Inferior parietal cortex (tissue), 1 donor: ENCODE measurements at regions not wholly inside any gene's neighbourhood (a gene's known extent, or its start where the extent isn't known, plus 50 kb on each side); places are given as distances from the start of the nearest gene placed in this dataset.
"Not testable (repeated sequence)": the region's sequence is repeated elsewhere in the genome, so short reads cannot be mapped to it uniquely, and the experiment has no call there.

Source experiments
- DNase-seq: peaks from one replicate; pipeline ENCODE4 v3.0.0-alpha.2; 2016; ENCODE audit errors: extremely low spot score

DNA sequence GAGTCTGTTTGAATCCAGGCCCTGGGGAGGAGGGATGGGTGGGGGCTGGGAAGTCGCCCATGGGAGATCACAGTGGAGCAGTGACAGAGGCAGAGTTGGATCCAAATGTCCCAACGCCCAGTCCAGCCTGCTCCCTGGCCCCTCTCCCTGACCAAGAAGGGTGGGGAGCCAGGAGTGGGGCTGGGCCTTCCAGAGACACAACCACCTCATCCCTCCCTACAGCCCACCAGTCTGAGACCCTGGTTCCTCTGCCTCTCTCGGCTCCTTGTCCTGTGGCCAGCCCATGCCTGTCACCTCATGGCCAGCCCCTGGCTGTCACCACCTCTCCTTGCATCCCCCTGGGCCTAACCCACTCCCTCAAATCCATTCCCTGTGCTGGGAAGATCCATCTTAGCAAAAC, 71.2 kb upstream of the PRR5 start:
- no peak for DNase-seq

DNA sequence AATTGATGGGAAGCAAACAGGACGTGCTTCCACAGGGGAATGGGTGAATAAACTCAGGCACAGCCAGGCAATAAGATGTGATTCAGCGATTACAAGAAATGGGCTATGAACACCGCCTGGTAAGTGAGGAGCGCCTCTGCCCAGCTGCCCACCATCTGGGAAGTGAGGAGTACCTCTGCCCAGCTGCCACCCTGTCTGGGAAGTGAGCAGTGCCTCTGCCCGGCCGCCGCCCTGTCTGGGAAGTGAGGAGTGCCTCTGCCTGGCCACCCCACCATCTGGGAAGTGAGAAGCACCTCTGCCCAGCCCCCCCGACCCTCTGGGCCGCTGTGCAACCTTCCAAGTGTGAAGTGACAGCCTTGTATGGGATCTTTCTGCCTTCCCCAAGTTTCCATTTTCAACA, 73.2 kb upstream of the PRR5 start:
- DNase-seq, result no peak

DNA sequence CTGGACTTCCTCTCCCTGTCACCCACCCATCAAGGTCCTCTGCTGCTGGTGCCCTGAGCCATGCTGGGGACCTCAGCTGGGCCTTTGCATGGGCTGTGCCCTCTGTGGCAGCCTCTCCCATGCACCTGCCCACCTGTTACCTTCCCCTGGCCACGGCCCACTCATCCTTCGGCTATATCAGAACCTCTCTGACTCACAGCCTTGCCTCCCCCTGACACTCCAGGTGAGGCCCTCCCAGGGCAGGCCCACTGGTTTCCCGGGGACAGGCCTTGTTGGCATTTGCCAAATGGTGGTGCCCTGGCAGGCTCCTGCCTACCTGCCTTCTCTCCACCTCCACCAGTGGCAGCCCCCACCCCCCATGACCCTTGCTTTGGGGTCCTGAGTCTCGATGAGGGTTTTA, 73.7 kb upstream of the PRR5 start:
- no peak for DNase-seq

- DNase-seq, result no peak
Observed at GRCh38 chr22:44627521-44628139, 74.4 kb upstream of the PRR5 start.

- DNase-seq, result peak; percentile 82
Observed at GRCh38 chr22:44625981-44626687, 75.9 kb upstream of the PRR5 start.

- no peak for DNase-seq
Observed at GRCh38 chr22:44625421-44625760, 76.6 kb upstream of the PRR5 start.

DNA sequence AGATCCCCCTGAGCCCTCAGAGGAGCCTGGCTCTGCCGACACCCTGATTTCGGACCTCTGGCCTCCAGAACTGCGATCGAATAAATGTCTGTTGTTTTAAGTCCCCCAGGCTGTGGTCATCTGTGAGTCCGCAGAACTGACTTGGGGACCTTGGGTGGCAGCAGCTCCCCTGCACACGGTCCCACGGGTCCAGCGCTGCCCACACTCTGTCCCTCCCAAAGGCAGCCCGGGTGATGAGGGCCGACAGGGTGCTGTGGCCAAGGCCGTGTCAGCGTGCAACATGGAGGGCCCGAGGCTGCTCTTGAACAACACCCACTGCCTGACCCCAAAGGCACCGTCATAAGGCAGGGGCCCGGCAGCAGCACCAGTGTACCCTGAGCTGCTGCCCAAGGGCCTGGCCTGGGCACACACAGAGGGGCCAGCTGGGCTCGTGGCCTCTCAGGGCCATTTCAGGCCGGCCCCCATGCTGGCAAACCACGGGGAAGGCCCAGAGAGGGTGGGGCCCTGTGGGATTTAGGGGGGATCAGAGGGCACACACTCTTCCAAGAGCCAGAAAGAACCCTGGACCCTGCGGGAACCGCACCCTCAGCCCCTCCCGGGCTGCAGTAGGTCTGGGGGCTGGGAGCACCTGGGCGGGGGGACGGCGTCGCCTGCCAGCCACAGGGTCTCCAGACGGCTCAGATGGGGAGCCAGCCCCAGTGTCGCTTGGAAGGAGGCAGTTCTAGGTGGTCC, 77.1 kb upstream of the PRR5 start:
- no peak for DNase-seq

DNA sequence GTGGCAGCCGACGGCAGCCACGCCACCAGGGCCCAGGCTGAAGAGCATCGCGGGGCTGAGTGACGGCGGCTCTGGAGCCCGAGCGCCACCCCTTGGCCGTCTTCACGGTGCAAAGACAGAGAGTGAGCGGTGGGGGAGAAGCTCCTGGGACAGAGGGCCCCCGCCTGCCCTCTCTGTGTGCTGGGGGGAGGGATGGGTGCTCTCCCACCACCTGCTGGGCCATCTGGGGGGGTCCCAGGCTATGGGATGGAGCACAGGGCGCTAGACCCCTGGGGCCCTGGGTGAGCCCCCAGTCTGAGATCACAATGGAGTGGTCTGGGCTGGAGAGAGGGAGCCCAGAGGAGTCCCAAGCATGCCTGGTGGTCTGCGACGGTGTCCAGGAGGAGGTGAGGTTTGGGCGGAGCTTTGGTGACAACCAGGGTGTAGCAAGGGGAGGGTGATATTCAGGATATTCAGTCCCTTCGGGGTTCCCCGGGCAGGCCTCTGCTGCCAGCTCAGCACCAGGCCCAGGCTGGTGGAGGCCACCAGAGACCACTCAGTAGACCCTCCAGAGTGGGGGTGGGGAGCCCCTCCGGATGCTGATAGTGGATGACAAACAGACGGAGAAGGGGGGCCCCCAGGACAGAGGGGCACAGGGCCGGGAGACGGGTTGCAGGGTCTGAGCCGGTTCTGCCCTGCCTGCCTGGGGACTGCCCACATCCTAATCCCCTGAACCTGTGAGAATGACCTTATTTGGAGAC, 78.1 kb upstream of the PRR5 start:
- DNase-seq, result no peak

DNA sequence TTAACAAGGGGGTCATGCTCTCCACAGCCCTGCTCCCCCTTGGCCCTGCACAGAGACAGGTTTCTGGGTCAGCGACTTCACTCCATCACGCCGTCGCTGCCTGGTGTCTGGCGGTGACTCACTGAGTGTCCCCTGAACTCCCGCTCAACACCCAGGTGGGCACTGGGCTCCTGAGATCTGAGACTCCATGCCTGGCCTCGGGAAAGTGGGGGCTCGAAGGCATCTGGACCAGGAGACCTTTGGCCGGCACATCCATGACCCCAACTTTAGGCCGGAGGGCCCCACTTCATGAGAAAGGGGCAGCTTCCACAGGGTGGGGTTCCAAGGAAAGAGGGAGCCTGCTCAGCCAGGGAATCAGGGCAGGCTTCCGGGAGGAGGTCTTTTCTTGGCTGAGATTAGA, 79.3 kb upstream of the PRR5 start:
- DNase-seq, result no peak

- DNase-seq, result no peak
Observed at GRCh38 chr22:44622147-44622427, 79.9 kb upstream of the PRR5 start.

DNA sequence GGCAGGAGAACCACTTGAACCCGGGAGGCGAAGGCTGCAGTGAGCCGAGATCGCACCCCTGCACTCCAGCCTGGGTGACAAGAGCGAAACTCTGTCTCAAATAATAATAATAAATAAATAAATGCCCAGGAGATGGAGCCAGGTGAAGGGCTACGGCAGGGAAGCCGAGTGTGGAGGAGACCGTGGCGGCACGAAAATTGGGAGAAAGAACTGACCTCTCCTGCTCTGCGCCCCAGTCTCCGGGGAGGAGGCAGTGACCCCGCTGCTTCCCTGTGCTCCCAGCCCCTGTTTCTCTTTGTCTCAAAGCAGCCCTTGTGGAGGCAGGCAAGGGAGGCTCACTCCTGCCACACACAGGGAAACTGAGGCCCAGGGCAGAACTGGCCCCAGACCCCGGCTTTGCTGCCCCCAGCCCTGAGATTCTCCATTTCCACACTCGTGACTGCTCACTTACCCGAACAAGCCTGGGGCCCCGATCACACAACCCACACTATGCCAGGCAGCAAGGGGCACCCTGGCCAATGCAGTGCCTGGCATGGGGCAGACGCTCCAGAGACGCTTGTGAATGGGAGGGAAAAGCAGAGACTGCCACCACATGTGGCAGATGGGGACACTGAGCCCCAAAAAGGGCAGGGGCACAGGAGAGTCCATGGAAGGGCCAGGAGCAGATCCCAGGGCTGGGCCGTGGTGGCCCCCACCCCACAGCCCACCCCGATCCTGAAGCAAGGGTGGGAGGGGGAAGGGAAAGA, 80.4 kb upstream of the PRR5 start:
- no peak for DNase-seq

- DNase-seq, result no peak
Observed at GRCh38 chr22:44620841-44621257, 81.2 kb upstream of the PRR5 start.

DNA sequence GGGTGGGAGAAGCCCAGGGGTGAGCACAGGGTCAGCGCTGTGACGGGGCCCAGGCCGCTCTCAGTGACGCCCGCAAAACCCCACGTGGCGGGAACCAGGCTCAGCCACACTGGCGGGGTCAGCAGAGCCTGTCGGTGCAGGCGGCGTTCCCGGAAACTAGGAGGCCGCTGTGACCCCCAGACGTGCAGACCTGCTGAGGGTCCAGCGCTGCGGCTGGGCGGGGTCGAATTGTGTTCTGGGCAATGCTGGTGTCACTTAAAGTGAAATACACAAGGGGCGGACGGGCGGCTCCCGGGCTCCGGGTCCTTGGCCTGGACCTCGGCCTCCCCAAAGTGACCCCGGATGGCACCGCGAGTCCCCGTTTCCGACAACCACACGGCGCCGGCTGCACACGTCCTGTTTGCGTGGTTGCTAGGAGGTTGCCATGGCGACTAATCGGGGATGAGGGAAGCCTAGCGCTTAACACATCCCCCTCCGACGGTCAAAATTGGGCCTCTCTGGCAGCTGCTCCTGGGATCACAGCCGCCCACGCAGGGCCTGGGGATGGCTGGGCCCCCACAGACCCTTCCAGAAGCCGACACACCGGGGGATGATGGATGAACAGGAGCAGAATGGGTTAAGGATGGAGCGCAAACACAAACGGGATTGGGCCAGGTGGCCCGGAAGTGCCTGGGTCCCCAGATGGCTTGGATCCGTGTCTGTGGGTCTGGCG, 81.7 kb upstream of the PRR5 start:
- no peak for DNase-seq

DNA sequence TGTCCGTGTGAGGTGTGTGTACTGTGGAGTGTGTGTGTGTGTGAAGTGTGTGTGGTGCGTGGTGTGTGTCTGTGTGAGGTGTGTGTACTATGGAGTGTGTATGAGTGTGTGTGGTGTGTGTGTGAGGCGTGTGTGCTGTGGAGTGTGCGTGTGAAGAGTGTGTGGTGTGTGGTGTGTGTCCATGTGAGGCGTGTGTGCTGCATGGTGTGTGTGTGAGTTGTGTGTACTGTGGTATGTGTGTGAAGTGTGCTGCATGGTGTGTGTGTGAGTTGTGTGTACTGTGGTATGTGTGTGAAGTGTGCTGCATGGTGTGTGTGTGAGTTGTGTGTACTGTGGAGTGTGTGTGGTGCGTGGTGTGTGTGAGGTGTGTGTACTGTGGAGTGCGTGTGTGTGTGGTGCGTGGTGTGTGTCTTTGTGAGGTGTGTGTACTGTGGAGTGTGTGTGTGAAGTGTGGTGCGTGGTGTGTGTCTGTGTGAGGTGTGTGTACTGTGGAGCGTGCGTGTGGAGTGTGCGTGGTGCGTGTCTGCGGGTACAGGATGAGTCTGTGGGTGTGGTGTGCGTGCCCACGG, 82.4 kb upstream of the PRR5 start:
- DNase-seq, result not testable (repeated sequence)

- DNase-seq, result not testable (repeated sequence)
Observed at GRCh38 chr22:44618910-44619309, 83.1 kb upstream of the PRR5 start.

GRCh38 chr22:44618400-44618799, 83.6 kb upstream of the PRR5 start:
- DNase-seq, result no peak

DNA sequence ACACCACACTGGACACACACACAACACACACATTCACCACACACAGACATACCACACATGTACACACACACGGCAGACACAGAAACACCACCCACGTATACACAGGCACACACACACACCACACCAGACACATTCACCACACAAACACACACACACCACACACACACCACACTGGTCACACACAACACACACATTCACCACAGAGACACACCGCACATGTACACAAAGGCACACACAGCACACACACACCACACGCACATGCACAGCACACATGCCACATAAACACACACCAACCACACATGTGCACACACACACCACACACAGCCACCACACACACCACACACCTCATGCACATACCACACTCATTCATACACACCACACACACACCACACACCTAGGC, 84.2 kb upstream of the PRR5 start:
- DNase-seq, result no peak

GRCh38 chr22:44616882-44617655, 84.9 kb upstream of the PRR5 start:
- DNase-seq, result no peak

DNA sequence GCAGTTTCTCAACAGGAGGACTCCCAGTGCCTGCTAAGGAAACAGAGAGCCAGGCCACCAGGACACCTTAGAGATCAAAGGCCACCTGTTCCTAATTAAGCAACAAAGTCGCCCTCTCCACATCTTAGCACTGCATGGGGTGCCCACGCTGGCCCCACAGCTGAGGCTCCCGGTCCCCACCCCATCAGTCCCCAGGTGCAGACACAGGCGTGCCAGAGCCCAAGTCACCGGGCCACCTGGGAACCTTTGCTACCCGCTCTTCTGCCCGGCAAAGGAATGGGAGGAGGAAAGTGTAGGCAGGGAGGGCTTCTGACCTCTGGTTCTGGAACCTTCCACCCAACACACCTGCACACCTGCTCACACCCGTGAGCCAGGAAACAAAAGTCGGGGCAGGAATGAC, 85.5 kb upstream of the PRR5 start:
- DNase-seq, result no peak

GRCh38 chr22:44615602-44616180, 86.3 kb upstream of the PRR5 start:
- no peak for DNase-seq
